Panc1 (cell line): ENCODE measurements at regions not wholly inside any gene's neighbourhood (a gene's known extent, or its start where the extent isn't known, plus 50 kb on each side); places are given as distances from the start of the nearest gene placed in this dataset.
"Not testable (repeated sequence)": the region's sequence is repeated elsewhere in the genome, so short reads cannot be mapped to it uniquely, and the experiment has no call there.

Experiments used
- ATAC-seq: fragments of 200-7000 bp; cut with Tn5 transposase; 2 replicates; pipeline ENCODE4 v1.9.1; 2020; ENCODE audit warnings: mild to moderate bottlenecking, moderate library complexity
- BruUV-seq: library from RNA; stranded (reverse); fragments of 400-500 nt; replicated peaks from 2 replicates; lab custom pipeline; 2021; lab: Mats Ljungman, UMichigan
- CTCF ChIA-PET: fragments of 300-600 bp; sonication (Branson Sonifier 250); formaldehyde crosslinking; loops from one replicate; lab custom pipeline; 2022; ENCODE audit warnings: antibody characterized with exemption; lab: Charles Lee
- POLR2A ChIA-PET: fragments of 300-600 bp; sonication (Branson Sonifier 250); formaldehyde crosslinking; loops from one replicate; lab custom pipeline; 2022; ENCODE audit warnings: antibody characterized with exemption; lab: Charles Lee
- DNase-seq: peaks from one replicate; pipeline ENCODE4 v3.0.0-alpha.2; 2010; ENCODE audit warnings: low read depth, low spot score
- H3K27ac ChIP-seq: 2 replicates; pipeline ENCODE4 v1.5.1; 2011; ENCODE audit warnings: mild to moderate bottlenecking, low read length, inconsistent platforms
- H3K27me3 ChIP-seq: fragments of 200-500 bp; sonication (Bioruptor generic); 2 replicates; pipeline ENCODE4 v1.6.0; 2014; ENCODE audit warnings: low read length, inconsistent platforms; ENCODE audit not compliant: control insufficient read depth, insufficient read depth
- H3K36me3 ChIP-seq: fragments of 200-500 bp; sonication (Bioruptor generic); 2 replicates; pipeline ENCODE4 v1.5.1; 2014; ENCODE audit warnings: inconsistent platforms, mild to moderate bottlenecking, low read length, moderate library complexity; ENCODE audit not compliant: control insufficient read depth, insufficient read depth
- H3K4me1 ChIP-seq: 2 replicates; pipeline ENCODE4 v1.5.1; 2011; ENCODE audit warnings: inconsistent platforms, mild to moderate bottlenecking, low read length, moderate library complexity; ENCODE audit not compliant: control insufficient read depth, insufficient read depth
- H3K4me3 ChIP-seq, 2 experiments: 2 replicates each; pipeline ENCODE4 v1.5.1; 2011 to 2012; ENCODE audit warnings: low read depth in 2 of 2, low read length in 2 of 2, mild to moderate bottlenecking in 2 of 2, inconsistent platforms in 1 of 2, moderate library complexity in 1 of 2
- H3K9me3 ChIP-seq: fragments of 200-500 bp; sonication (Bioruptor generic); 2 replicates; pipeline ENCODE4 v1.5.1; 2014; ENCODE audit warnings: low read depth, mild to moderate bottlenecking, inconsistent platforms, low read length, moderate library complexity; ENCODE audit not compliant: control insufficient read depth, insufficient read depth
- POLR2AphosphoS5 ChIP-seq: IDR thresholded peaks from 2 replicates; pipeline ENCODE4 v1.6.1; 2012; ENCODE audit warnings: mild to moderate bottlenecking, low read depth, low read length, moderate library complexity
- SIN3A ChIP-seq: IDR thresholded peaks from 2 replicates; pipeline ENCODE4 v1.6.1; 2012; ENCODE audit warnings: low read depth, mild to moderate bottlenecking, low read length, moderate library complexity, borderline replicate concordance; ENCODE audit not compliant: insufficient read depth
- TCF7L2 ChIP-seq: IDR thresholded peaks from 2 replicates; pipeline ENCODE4 v1.6.1; 2011; ENCODE audit warnings: mild to moderate bottlenecking, low read depth, low read length, inconsistent platforms
- in situ Hi-C: cut with HindIII; loops from 2 replicates; pipeline ENCODE4 v1.10.0; 2016; ENCODE audit warnings: low sequenced_read_pairs, low pct_unique_long_range_greater_than_20kb
- intact Hi-C: fragments of 100-400 bp; cut with micrococcal nuclease; formaldehyde crosslinking; loops from one replicate; pipeline ENCODE4 v1.10.0; 2022; ENCODE audit not compliant: unreplicated experiment
- TF ChIP-seq, protein P1 (sequence below): fragments of 450-650 bp; IDR thresholded peaks from 2 replicates; pipeline ENCODE4 v1.5.1; 2017; ENCODE audit warnings: mild to moderate bottlenecking
- TF ChIP-seq, protein P2 (sequence below), 2 experiments: IDR thresholded peaks; 2 replicates each; pipeline ENCODE4 v1.6.1; 2011 to 2012; ENCODE audit warnings: low read depth in 2 of 2, control low read depth in 1 of 2, low read length in 1 of 2, mild to moderate bottlenecking in 1 of 2, moderate library complexity in 1 of 2; ENCODE audit not compliant: insufficient read depth in 1 of 2

DNA sequence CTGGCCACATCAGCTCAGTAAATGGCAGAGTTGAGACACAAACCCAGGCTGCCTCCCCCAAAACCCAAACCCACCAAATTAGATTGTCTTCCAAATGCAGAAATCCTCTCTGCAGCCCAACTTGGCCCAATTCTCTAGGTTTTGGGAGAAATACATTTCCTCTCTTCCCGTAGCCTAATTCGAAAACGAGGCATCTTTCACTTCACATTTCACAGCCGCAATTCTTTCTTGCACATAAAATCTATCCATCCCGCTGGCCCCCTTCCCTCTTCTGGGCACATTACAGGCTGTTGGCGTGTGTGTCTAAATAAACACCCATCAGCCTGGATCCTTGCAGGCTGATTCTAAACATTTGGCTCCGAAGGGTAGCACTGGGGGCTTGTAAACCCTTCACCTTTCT is 83.8 kb upstream of the VRK1 start:
- no TSS peak for BruUV-seq
- Histone ChIP-seq H3K36me3 (no peaks in the 10 kb centered on the region), H3K27ac (no peak overlapping the region), H3K27me3 (no peaks in the 10 kb centered on the region), H3K9me3 (no peaks in the 10 kb centered on the region), H3K4me3 (no peak overlapping the region), H3K4me1 (no peaks in the 10 kb centered on the region)
- ChIA-PET POLR2A (no interaction called here), CTCF (no interaction called here)
- DNase-seq (no peak), ATAC-seq (no peak)
- intact Hi-C loops (no loop called here), in situ Hi-C loops (no loop called here)
- no peak for TF ChIP-seq TCF7L2
- TF ChIP-seq, protein P1, sequence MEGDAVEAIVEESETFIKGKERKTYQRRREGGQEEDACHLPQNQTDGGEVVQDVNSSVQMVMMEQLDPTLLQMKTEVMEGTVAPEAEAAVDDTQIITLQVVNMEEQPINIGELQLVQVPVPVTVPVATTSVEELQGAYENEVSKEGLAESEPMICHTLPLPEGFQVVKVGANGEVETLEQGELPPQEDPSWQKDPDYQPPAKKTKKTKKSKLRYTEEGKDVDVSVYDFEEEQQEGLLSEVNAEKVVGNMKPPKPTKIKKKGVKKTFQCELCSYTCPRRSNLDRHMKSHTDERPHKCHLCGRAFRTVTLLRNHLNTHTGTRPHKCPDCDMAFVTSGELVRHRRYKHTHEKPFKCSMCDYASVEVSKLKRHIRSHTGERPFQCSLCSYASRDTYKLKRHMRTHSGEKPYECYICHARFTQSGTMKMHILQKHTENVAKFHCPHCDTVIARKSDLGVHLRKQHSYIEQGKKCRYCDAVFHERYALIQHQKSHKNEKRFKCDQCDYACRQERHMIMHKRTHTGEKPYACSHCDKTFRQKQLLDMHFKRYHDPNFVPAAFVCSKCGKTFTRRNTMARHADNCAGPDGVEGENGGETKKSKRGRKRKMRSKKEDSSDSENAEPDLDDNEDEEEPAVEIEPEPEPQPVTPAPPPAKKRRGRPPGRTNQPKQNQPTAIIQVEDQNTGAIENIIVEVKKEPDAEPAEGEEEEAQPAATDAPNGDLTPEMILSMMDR, result no peak
- TF ChIP-seq SIN3A, result no peak
- TF ChIP-seq, protein P2, sequence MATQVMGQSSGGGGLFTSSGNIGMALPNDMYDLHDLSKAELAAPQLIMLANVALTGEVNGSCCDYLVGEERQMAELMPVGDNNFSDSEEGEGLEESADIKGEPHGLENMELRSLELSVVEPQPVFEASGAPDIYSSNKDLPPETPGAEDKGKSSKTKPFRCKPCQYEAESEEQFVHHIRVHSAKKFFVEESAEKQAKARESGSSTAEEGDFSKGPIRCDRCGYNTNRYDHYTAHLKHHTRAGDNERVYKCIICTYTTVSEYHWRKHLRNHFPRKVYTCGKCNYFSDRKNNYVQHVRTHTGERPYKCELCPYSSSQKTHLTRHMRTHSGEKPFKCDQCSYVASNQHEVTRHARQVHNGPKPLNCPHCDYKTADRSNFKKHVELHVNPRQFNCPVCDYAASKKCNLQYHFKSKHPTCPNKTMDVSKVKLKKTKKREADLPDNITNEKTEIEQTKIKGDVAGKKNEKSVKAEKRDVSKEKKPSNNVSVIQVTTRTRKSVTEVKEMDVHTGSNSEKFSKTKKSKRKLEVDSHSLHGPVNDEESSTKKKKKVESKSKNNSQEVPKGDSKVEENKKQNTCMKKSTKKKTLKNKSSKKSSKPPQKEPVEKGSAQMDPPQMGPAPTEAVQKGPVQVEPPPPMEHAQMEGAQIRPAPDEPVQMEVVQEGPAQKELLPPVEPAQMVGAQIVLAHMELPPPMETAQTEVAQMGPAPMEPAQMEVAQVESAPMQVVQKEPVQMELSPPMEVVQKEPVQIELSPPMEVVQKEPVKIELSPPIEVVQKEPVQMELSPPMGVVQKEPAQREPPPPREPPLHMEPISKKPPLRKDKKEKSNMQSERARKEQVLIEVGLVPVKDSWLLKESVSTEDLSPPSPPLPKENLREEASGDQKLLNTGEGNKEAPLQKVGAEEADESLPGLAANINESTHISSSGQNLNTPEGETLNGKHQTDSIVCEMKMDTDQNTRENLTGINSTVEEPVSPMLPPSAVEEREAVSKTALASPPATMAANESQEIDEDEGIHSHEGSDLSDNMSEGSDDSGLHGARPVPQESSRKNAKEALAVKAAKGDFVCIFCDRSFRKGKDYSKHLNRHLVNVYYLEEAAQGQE (IDR thresholded peaks at IDR 0.05; ENCODE audit: insufficient read depth in 1 of 2, low read depth in 2 of 2, low read length in 1 of 2), result no peak
- TF ChIP-seq POLR2AphosphoS5, result no peak

DNA sequence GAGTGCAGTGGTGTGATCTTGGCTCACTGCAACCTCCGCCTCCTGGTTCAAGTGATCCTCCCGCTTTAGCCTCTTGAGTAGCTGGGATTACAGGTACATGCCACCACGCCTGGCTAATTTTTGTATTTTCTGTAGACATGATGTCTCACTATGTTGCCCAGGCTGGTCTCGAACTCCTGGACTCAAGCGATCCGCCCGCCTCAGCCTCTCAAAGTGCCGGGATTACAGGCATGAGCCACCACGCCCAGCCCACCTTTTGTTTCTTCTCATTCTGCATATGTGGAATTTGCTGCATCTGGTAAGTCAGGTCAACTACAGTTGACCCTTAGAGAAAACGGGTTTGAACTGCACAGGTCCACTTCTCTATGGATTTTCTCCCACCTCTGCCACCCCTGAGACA is 82.6 kb upstream of the VRK1 start:
- in situ Hi-C loops, POLR2A ChIA-PET, H3K27me3 ChIP-seq, BruUV-seq, H3K9me3 ChIP-seq, DNase-seq, H3K4me3 ChIP-seq, CTCF ChIA-PET, intact Hi-C loops, H3K36me3 ChIP-seq, H3K27ac ChIP-seq, H3K4me1 ChIP-seq, ATAC-seq: not testable (repeated sequence)

DNA sequence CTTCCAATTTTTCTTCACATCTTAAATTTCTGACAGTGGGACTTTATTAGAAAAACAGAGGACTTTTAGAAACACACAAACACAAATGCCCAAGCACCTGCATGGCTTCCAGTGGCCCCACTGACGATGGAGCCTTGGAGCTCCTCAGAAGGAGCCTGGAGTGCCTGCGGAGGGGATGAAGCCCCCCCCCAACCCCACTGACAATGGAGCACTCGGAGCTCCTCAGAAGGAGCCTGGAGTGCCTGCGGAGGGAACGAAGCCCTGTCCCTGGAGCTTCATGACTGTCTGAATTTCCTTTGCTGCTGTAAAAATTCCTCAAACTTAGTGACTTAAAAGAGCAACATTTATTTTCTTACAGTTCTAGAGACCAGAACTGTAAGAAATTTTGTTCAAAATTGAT is 80.1 kb upstream of the VRK1 start:
- ATAC-seq, result no peak
- DNase-seq, result no peak
- CTCF ChIA-PET, result no interaction called here
- no TSS peak for BruUV-seq
- Histone ChIP-seq H3K27ac (no peak overlapping the region), H3K36me3 (no peaks in the 10 kb centered on the region), H3K9me3 (no peaks in the 10 kb centered on the region), H3K4me3 (no peak overlapping the region), H3K27me3 (no peaks in the 10 kb centered on the region), H3K4me1 (no peaks in the 10 kb centered on the region)
- in situ Hi-C loops (no loop called here), intact Hi-C loops (no loop called here)
- POLR2A ChIA-PET, result no interaction called here
- TF ChIP-seq POLR2AphosphoS5 (no peak), TCF7L2 (no peak), SIN3A (no peak)
- TF ChIP-seq, protein P2 (IDR thresholded peaks at IDR 0.05; ENCODE audit: insufficient read depth in 1 of 2, low read depth in 2 of 2, low read length in 1 of 2), result no peak
- TF ChIP-seq, protein P1, result no peak
